OCI-LY3 (cell line): ENCODE measurements at regions not wholly inside any gene's neighbourhood (a gene's known extent, or its start where the extent isn't known, plus 50 kb on each side); places are given as distances from the start of the nearest gene placed in this dataset.

ENCODE experiments used
- H2AFZ ChIP-seq: fragments of 200-600, 300-600 bp; shearing (Covaris generic); 2 replicates; pipeline ENCODE4 v1.6.0; 2014; ENCODE audit warnings: antibody characterized with exemption, low read depth, low read length
- H3K27ac ChIP-seq: fragments of 200-600, 300-600 bp; sonication (generic); 2 replicates; pipeline ENCODE4 v1.5.1; 2014; ENCODE audit warnings: mild to moderate bottlenecking, low read length, moderate library complexity, mixed read lengths
- H3K27me3 ChIP-seq: fragments of 200-600, 300-600 bp; sonication (generic); 2 replicates; pipeline ENCODE4 v1.6.1; 2014; ENCODE audit warnings: low read depth, low read length, mixed read lengths
- H3K36me3 ChIP-seq: fragments of 200-600, 300-600 bp; sonication (generic); replicated peaks from 2 replicates; pipeline ENCODE3; 2014; ENCODE audit warnings: low read depth, low read length, mixed read lengths
- H3K4me1 ChIP-seq: fragments of 300-600, 200-600 bp; sonication (generic); 2 replicates; pipeline ENCODE4 v1.6.1; 2014; ENCODE audit warnings: low read length, mixed read lengths
- H3K4me2 ChIP-seq: fragments of 200-600, 300-600 bp; sonication (generic); 2 replicates; pipeline ENCODE4 v1.6.1; 2014; ENCODE audit warnings: low read length, mixed read lengths
- H3K4me3 ChIP-seq: fragments of 300-600, 200-600 bp; sonication (generic); 2 replicates; pipeline ENCODE4 v1.5.1; 2014; ENCODE audit warnings: antibody characterized with exemption, mild to moderate bottlenecking, low read length, moderate library complexity
- H3K79me2 ChIP-seq: fragments of 300-600, 200-600 bp; shearing (Covaris generic); 2 replicates; pipeline ENCODE4 v1.6.1; 2014; ENCODE audit warnings: mild to moderate bottlenecking, low read length, mixed read lengths
- H3K9ac ChIP-seq: fragments of 300-600, 200-600 bp; shearing (Covaris generic); 2 replicates; pipeline ENCODE4 v1.6.0; 2014; ENCODE audit warnings: mild to moderate bottlenecking, low read length, moderate library complexity
- H3K9me3 ChIP-seq: fragments of 200-600, 300-600 bp; shearing (Covaris generic); 2 replicates; pipeline ENCODE4 v1.6.1; 2014; ENCODE audit warnings: low read length, mixed read lengths; ENCODE audit not compliant: insufficient read depth
- H4K20me1 ChIP-seq: fragments of 200-600, 300-600 bp; sonication (generic); 2 replicates; pipeline ENCODE4 v1.6.1; 2016; ENCODE audit warnings: low read length, mixed read lengths; ENCODE audit not compliant: insufficient read depth
- CTCF ChIP-seq: fragments of 200-600, 300-600 bp; sonication (generic); IDR thresholded peaks from 2 replicates; pipeline ENCODE4 v1.5.1; 2014; ENCODE audit warnings: antibody characterized with exemption, low read length, low read depth
- EZH2phosphoT487 ChIP-seq: fragments of 200-600 bp; shearing (Covaris generic); IDR thresholded peaks from 2 replicates; pipeline ENCODE4 v1.6.1; 2018; ENCODE audit warnings: antibody characterized with exemption, mixed run types, low read depth

GRCh38 chr1:30042438-30043147, 680.8 kb downstream of the MATN1 start:
- no peaks in the 10 kb centered on the region for H4K20me1 ChIP-seq
- H3K4me3 ChIP-seq, result no peak overlapping the region
- TF ChIP-seq CTCF (no peak), EZH2phosphoT487 (no peak)
- H3K36me3 ChIP-seq, result no peaks in the 10 kb centered on the region
- no peaks in the 10 kb centered on the region for H3K79me2 ChIP-seq
- no peaks in the 10 kb centered on the region for H3K4me1 ChIP-seq
- no peaks in the 10 kb centered on the region for H3K27me3 ChIP-seq
- no peak overlapping the region for H3K27ac ChIP-seq
- H2AFZ ChIP-seq, result no peak overlapping the region
- no peak overlapping the region for H3K4me2 ChIP-seq
- no peak overlapping the region for H3K9ac ChIP-seq
- no peaks in the 10 kb centered on the region for H3K9me3 ChIP-seq

DNA sequence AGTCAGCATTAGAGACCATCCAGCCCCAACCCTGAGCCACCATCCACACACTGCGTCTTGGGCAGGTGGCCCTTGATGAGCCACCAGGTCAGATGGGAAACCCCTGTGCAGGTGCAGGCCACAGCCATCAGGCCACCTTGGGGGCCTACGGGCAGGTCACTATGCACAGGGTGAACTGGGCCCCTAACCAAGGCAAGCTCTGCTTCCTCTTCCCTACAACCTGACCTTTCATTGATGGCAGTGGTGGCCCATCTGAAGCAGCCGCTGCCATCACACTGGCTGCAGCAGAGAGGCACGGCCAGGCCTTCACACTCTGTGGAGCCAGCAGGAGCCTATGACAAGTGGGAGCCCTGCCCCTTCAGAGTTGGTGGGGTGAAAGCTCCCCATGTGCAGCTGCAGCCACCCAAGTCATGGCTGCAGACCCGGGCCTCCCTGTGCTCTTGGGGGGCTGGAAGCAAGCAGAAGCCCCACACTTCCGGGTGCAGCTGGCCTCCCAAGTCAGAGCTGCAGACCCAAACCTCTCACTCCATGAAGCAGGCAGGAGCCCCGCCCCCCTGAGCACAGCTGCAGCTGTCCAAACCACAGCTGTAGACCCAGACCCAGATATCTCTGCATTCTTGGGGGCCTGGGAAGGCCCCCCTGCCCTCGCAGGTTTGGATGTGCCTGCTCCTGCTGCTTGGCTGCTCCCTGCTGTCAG, 681.5 kb downstream of the MATN1 start:
- H3K36me3 ChIP-seq, result no peaks in the 10 kb centered on the region
- H3K4me1 ChIP-seq, result no peaks in the 10 kb centered on the region
- H3K9ac ChIP-seq, result no peak overlapping the region
- H2AFZ ChIP-seq, result no peak overlapping the region
- H3K27ac ChIP-seq, result no peak overlapping the region
- no peak overlapping the region for H3K4me2 ChIP-seq
- H3K9me3 ChIP-seq, result no peaks in the 10 kb centered on the region
- no peaks in the 10 kb centered on the region for H4K20me1 ChIP-seq
- H3K4me3 ChIP-seq, result no peak overlapping the region
- no peaks in the 10 kb centered on the region for H3K27me3 ChIP-seq
- H3K79me2 ChIP-seq, result no peaks in the 10 kb centered on the region
- TF ChIP-seq CTCF (no peak), EZH2phosphoT487 (no peak)

- H3K27ac ChIP-seq, result no peak overlapping the region
- no peak overlapping the region for H3K4me3 ChIP-seq
- no peaks in the 10 kb centered on the region for H4K20me1 ChIP-seq
- no peaks in the 10 kb centered on the region for H3K27me3 ChIP-seq
- no peaks in the 10 kb centered on the region for H3K9me3 ChIP-seq
- TF ChIP-seq CTCF (no peak), EZH2phosphoT487 (no peak)
- no peaks in the 10 kb centered on the region for H3K4me1 ChIP-seq
- no peak overlapping the region for H3K4me2 ChIP-seq
- H3K36me3 ChIP-seq, result no peaks in the 10 kb centered on the region
- H3K79me2 ChIP-seq, result no peaks in the 10 kb centered on the region
- H3K9ac ChIP-seq, result no peak overlapping the region
- no peak overlapping the region for H2AFZ ChIP-seq
Observed at GRCh38 chr1:30040081-30041019, 683.0 kb downstream of the MATN1 start.
